SK-N-SH (cell line): ENCODE measurements at regions not wholly inside any gene's neighbourhood (a gene's known extent, or its start where the extent isn't known, plus 50 kb on each side); places are given as distances from the start of the nearest gene placed in this dataset.

Source experiments
- CTCF ChIA-PET: fragments of 300-600, 350-600 bp; formaldehyde crosslinking; extraction: SDS; loops from one replicate; lab custom pipeline; 2021; lab: Yijun Ruan, JAX
- POLR2A ChIA-PET: fragments of 350-600 bp; sonication (Branson Sonifier 250); formaldehyde crosslinking; extraction: SDS; loops from one replicate; lab custom pipeline; 2020; ENCODE audit warnings: antibody characterized with exemption, inconsistent platforms; lab: Yijun Ruan, JAX
- DNase-seq: peaks from one replicate; pipeline ENCODE4 v3.0.0; 2012
- H2AFZ ChIP-seq: fragments of 200-600 bp; sonication (generic); 2 replicates; pipeline ENCODE4 v1.8.1; 2016; ENCODE audit warnings: antibody characterized with exemption, mild to moderate bottlenecking, low read depth
- H3F3A ChIP-seq: fragments of 200-600 bp; sonication (generic); replicated peaks from 2 replicates; pipeline ENCODE3; 2016; ENCODE audit warnings: antibody characterized with exemption, mild to moderate bottlenecking; ENCODE audit not compliant: insufficient read depth
- H3K27ac ChIP-seq, 2 experiments: fragments of 200-500 bp in 1 of 2; fragments of 200-600 bp in 1 of 2; sonication (Bioruptor generic) in 1 of 2; sonication (generic), shearing (Covaris generic) in 1 of 2; 2 replicates each; pipeline versions ENCODE4 v1.5.1 to v1.6.1; 2014 to 2016; ENCODE audit warnings: low read depth in 2 of 2, inconsistent platforms in 1 of 2, low read length in 1 of 2, mild to moderate bottlenecking in 1 of 2, mixed read lengths in 1 of 2
- H3K27me3 ChIP-seq: fragments of 200-600 bp; sonication (generic), shearing (Covaris generic); 2 replicates; pipeline ENCODE4 v1.6.1; 2016; ENCODE audit warnings: mixed run types; ENCODE audit not compliant: insufficient read depth
- H3K36me3 ChIP-seq, 2 experiments: fragments of 200-500 bp in 1 of 2; fragments of 200-600 bp in 1 of 2; sonication (Bioruptor generic) in 1 of 2; sonication (generic) in 1 of 2; replicated peaks in 1 of 2; 2 replicates each; pipeline versions ENCODE3 to v1.5.1; 2014 to 2016; ENCODE audit warnings: low read length in 1 of 2, mild to moderate bottlenecking in 1 of 2; ENCODE audit not compliant: insufficient read depth in 2 of 2, control insufficient read depth in 1 of 2
- H3K4me1 ChIP-seq, 2 experiments: fragments of 200-500 bp in 1 of 2; fragments of 200-600 bp in 1 of 2; sonication (Bioruptor generic) in 1 of 2; sonication (generic), shearing (Covaris generic) in 1 of 2; 2 replicates each; pipeline versions ENCODE4 v1.5.1 to v1.6.1; 2014 to 2016; ENCODE audit warnings: low read depth in 1 of 2, low read length in 1 of 2, mixed run types in 1 of 2; ENCODE audit not compliant: insufficient read depth in 2 of 2, control insufficient read depth in 1 of 2
- H3K4me2 ChIP-seq: fragments of 200-600 bp; sonication (generic), shearing (Covaris generic); 2 replicates; pipeline ENCODE4 v1.6.1; 2017; ENCODE audit warnings: mixed run types
- H3K4me3 ChIP-seq, 2 experiments: fragments of 200-500 bp in 1 of 2; fragments of 200-600 bp in 1 of 2; sonication (Bioruptor generic) in 1 of 2; sonication (generic), shearing (Covaris generic) in 1 of 2; 2 replicates each; pipeline versions ENCODE4 v1.5.1 to v1.8.1; 2014 to 2016; ENCODE audit warnings: low read depth in 2 of 2, inconsistent platforms in 1 of 2, low read length in 1 of 2, mild to moderate bottlenecking in 1 of 2, mixed read lengths in 1 of 2, moderate library complexity in 1 of 2
- H3K79me2 ChIP-seq: fragments of 200-600 bp; sonication (generic); 2 replicates; pipeline ENCODE4 v1.8.1; 2017; ENCODE audit warnings: mild to moderate bottlenecking; ENCODE audit not compliant: insufficient read depth
- H3K9ac ChIP-seq: fragments of 200-600 bp; sonication (generic); 2 replicates; pipeline ENCODE4 v1.6.1; 2017; ENCODE audit warnings: mixed run types
- H3K9me2 ChIP-seq: fragments of 200-600 bp; sonication (generic); 2 replicates; pipeline ENCODE4 v1.6.1; 2017; ENCODE audit warnings: mixed run types
- H3K9me3 ChIP-seq: fragments of 200-600 bp; sonication (generic); 2 replicates; pipeline ENCODE4 v1.6.1; 2017; ENCODE audit warnings: mixed run types, mild to moderate bottlenecking, moderate library complexity
- H4K20me1 ChIP-seq: fragments of 200-600 bp; sonication (generic); 2 replicates; pipeline ENCODE4 v1.6.1; 2017; ENCODE audit warnings: mild to moderate bottlenecking, mixed run types; ENCODE audit not compliant: insufficient read depth
- ELF1 ChIP-seq: IDR thresholded peaks from 2 replicates; pipeline ENCODE4 v1.4.0; 2012
- FOXM1 ChIP-seq: IDR thresholded peaks from 2 replicates; pipeline ENCODE4 v1.4.0; 2012; ENCODE audit warnings: low read depth, mild to moderate bottlenecking
- GABPA ChIP-seq: IDR thresholded peaks from 2 replicates; pipeline ENCODE4 v1.4.0; 2012; ENCODE audit warnings: low read depth, mild to moderate bottlenecking
- GATA2 ChIP-seq: sonication (generic); formaldehyde crosslinking; IDR thresholded peaks from 2 replicates; pipeline ENCODE4 v1.5.0; 2020; ENCODE audit warnings: mild to moderate bottlenecking, missing genetic modification reagents
- JUND ChIP-seq: IDR thresholded peaks from 2 replicates; pipeline ENCODE4 v1.4.0; 2012
- MEF2A ChIP-seq: IDR thresholded peaks from 2 replicates; pipeline ENCODE4 v1.4.0; 2012; ENCODE audit warnings: low read depth, borderline replicate concordance
- NRF1 ChIP-seq: IDR thresholded peaks from 2 replicates; pipeline ENCODE4 v1.6.1; 2012; ENCODE audit warnings: low read depth, mild to moderate bottlenecking, low read length
- RFX5 ChIP-seq: IDR thresholded peaks from 2 replicates; pipeline ENCODE4 v1.6.1; 2012; ENCODE audit warnings: mild to moderate bottlenecking, improper control_type of control experiment, low read length
- RXRA ChIP-seq: IDR thresholded peaks from 2 replicates; pipeline ENCODE4 v1.4.0; 2012; ENCODE audit warnings: low read depth, mild to moderate bottlenecking, borderline replicate concordance
- SMC3 ChIP-seq: IDR thresholded peaks from 2 replicates; pipeline ENCODE4 v1.6.1; 2012; ENCODE audit warnings: low read depth, low read length, improper control_type of control experiment
- TEAD4 ChIP-seq: IDR thresholded peaks from 2 replicates; pipeline ENCODE4 v1.4.0; 2012; ENCODE audit warnings: mild to moderate bottlenecking, borderline replicate concordance; ENCODE audit not compliant: insufficient read depth
- YY1 ChIP-seq: IDR thresholded peaks from 2 replicates; pipeline ENCODE4 v1.4.0; 2012; ENCODE audit warnings: low read depth, mild to moderate bottlenecking
- WGBS: methylation state at CpG from one replicate; pipeline ENCODE4 v1.1.6; 2017; ENCODE audit warnings: low lambda C conversion rate; 5-methylcytosine and 5-hydroxymethylcytosine counted together
- TF ChIP-seq, protein P1 (sequence below): IDR thresholded peaks from 2 replicates; pipeline ENCODE4 v1.4.0; 2012; ENCODE audit warnings: low read depth
- TF ChIP-seq, protein P2 (sequence below): fragments of 200-600 bp; sonication (generic); IDR thresholded peaks from 2 replicates; pipeline ENCODE4 v1.6.1; 2017; ENCODE audit warnings: antibody characterized with exemption, mild to moderate bottlenecking, moderate library complexity
- TF ChIP-seq, protein P3 (sequence below): fragments of 150-350 bp; IDR thresholded peaks from 2 replicates; pipeline ENCODE4 v1.6.1; 2016; ENCODE audit warnings: mild to moderate bottlenecking, low read depth, low read length
- TF ChIP-seq, protein P4 (sequence below): IDR thresholded peaks from 2 replicates; pipeline ENCODE4 v1.4.0; 2012; ENCODE audit warnings: low read depth, borderline replicate concordance
- TF ChIP-seq, protein P5 (sequence below): IDR thresholded peaks from 2 replicates; pipeline ENCODE4; 2012

DNA sequence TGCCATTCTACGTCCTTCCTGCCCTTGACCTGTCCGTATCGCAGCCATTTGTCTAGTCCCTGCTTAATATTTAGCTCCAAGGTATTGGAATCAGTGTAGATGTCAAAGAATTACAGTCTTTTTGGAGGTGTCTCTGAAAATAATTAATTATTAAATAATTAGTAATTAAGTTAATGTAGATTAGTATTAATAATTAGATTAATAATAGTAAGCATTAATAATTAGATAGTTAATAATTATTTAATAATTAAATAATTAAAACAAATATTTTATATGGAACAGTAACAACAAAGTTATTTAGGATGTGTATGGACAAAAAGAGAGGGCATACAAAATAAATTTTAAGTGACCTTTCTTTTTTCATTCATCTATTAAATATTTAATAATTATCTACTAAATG, 639.6 kb downstream of the AACS start:
- Histone ChIP-seq H4K20me1 (no peaks in the 10 kb centered on the region), H3K4me1 (no peaks in the 10 kb centered on the region)
- TF ChIP-seq, protein P1, sequence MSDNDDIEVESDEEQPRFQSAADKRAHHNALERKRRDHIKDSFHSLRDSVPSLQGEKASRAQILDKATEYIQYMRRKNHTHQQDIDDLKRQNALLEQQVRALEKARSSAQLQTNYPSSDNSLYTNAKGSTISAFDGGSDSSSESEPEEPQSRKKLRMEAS = no peak
- TF ChIP-seq, protein P2, sequence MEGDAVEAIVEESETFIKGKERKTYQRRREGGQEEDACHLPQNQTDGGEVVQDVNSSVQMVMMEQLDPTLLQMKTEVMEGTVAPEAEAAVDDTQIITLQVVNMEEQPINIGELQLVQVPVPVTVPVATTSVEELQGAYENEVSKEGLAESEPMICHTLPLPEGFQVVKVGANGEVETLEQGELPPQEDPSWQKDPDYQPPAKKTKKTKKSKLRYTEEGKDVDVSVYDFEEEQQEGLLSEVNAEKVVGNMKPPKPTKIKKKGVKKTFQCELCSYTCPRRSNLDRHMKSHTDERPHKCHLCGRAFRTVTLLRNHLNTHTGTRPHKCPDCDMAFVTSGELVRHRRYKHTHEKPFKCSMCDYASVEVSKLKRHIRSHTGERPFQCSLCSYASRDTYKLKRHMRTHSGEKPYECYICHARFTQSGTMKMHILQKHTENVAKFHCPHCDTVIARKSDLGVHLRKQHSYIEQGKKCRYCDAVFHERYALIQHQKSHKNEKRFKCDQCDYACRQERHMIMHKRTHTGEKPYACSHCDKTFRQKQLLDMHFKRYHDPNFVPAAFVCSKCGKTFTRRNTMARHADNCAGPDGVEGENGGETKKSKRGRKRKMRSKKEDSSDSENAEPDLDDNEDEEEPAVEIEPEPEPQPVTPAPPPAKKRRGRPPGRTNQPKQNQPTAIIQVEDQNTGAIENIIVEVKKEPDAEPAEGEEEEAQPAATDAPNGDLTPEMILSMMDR = no peak
- TF ChIP-seq, protein P3, sequence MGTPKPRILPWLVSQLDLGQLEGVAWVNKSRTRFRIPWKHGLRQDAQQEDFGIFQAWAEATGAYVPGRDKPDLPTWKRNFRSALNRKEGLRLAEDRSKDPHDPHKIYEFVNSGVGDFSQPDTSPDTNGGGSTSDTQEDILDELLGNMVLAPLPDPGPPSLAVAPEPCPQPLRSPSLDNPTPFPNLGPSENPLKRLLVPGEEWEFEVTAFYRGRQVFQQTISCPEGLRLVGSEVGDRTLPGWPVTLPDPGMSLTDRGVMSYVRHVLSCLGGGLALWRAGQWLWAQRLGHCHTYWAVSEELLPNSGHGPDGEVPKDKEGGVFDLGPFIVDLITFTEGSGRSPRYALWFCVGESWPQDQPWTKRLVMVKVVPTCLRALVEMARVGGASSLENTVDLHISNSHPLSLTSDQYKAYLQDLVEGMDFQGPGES = no peak
- TF ChIP-seq GABPA (no peak), ELF1 (no peak), NRF1 (no peak), MEF2A (no peak), GATA2 (CRISPR knock-in tag) (no peak), RXRA (no peak)
- TF ChIP-seq, protein P4, sequence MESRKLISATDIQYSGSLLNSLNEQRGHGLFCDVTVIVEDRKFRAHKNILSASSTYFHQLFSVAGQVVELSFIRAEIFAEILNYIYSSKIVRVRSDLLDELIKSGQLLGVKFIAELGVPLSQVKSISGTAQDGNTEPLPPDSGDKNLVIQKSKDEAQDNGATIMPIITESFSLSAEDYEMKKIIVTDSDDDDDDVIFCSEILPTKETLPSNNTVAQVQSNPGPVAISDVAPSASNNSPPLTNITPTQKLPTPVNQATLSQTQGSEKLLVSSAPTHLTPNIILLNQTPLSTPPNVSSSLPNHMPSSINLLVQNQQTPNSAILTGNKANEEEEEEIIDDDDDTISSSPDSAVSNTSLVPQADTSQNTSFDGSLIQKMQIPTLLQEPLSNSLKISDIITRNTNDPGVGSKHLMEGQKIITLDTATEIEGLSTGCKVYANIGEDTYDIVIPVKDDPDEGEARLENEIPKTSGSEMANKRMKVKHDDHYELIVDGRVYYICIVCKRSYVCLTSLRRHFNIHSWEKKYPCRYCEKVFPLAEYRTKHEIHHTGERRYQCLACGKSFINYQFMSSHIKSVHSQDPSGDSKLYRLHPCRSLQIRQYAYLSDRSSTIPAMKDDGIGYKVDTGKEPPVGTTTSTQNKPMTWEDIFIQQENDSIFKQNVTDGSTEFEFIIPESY = no peak
- TF ChIP-seq, all 33 proteins: peak for 0
- H3K79me2 ChIP-seq = no peaks in the 10 kb centered on the region
- H3K9me2 ChIP-seq = no peaks in the 10 kb centered on the region
- peaks cover 2% of the 10 kb centered on the region; the same call in 1 of the 2 replicates for H3K9me3 ChIP-seq
- DNase-seq = no peak
- H3K9ac ChIP-seq = no peak overlapping the region
- no peak overlapping the region for H3K4me2 ChIP-seq
- no peak overlapping the region for H2AFZ ChIP-seq
- H3K27ac ChIP-seq = no peak overlapping the region
- no peak overlapping the region for H3K4me3 ChIP-seq
- no peaks in the 10 kb centered on the region for H3K27me3 ChIP-seq
- 42% methylated on average over 3 of the region's 3 CpGs for WGBS
- ChIA-PET CTCF (no interaction called here), POLR2A (no interaction called here)
- no peaks in the 10 kb centered on the region for H3F3A ChIP-seq
- H3K36me3 ChIP-seq = no peaks in the 10 kb centered on the region

DNA sequence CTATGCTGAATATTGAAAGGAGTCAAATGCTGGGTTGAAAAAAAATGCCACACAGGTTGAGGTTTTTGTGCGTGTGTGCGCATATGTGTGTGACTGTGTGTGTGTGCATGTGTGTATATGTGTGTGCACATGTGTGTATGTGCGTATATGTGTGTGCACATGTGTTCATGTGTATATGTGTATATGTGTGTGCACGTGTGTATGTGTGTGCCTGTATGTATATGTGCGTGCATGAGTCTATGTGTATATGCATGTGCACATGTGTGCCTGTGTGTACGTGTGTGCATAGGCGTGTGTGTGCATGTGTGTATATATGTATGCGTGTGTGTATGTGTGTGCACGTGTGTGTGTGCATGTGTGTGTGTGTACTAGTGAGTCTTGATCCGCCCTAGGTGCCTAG, 655.7 kb downstream of the AACS start:
- Histone ChIP-seq H3K27me3 (no peaks in the 10 kb centered on the region), H3K4me3 (no peak overlapping the region), H2AFZ (no peak overlapping the region), H3K4me1 (no peaks in the 10 kb centered on the region), H4K20me1 (no peaks in the 10 kb centered on the region), H3K4me2 (no peak overlapping the region), H3K9me3 (no peaks in the 10 kb centered on the region), H3F3A (no peaks in the 10 kb centered on the region), H3K9ac (no peak overlapping the region), H3K27ac (no peak overlapping the region), H3K9me2 (no peaks in the 10 kb centered on the region), H3K36me3 (no peaks in the 10 kb centered on the region), H3K79me2 (no peaks in the 10 kb centered on the region)
- ChIA-PET POLR2A (no interaction called here), CTCF (no interaction called here)
- 11% methylated on average over 10 of the region's 10 CpGs for WGBS
- TF ChIP-seq GABPA = no peak
- no peak for TF ChIP-seq SMC3
- TF ChIP-seq, protein P4 = no peak
- TF ChIP-seq FOXM1 = no peak
- TF ChIP-seq NRF1 = no peak
- TF ChIP-seq, protein P1 = no peak
- no peak for TF ChIP-seq MEF2A
- TF ChIP-seq, protein P5, sequence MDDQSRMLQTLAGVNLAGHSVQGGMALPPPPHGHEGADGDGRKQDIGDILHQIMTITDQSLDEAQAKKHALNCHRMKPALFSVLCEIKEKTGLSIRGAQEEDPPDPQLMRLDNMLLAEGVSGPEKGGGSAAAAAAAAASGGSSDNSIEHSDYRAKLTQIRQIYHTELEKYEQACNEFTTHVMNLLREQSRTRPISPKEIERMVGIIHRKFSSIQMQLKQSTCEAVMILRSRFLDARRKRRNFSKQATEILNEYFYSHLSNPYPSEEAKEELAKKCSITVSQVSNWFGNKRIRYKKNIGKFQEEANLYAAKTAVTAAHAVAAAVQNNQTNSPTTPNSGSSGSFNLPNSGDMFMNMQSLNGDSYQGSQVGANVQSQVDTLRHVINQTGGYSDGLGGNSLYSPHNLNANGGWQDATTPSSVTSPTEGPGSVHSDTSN = no peak
- TF ChIP-seq YY1 = no peak
- TF ChIP-seq ELF1 = no peak
- TF ChIP-seq RFX5 = no peak
- TF ChIP-seq JUND = no peak
- no peak for TF ChIP-seq RXRA
- TF ChIP-seq TEAD4 = no peak
- DNase-seq = no peak
